ENCODE measurements at regions not wholly inside any gene's neighbourhood (a gene's known extent, or its start where the extent isn't known, plus 50 kb on each side); places are given as distances from the start of the nearest gene placed in this dataset.

GRCh38 chr2:154537843-154538450 lies 160.5 kb upstream of the KCNJ3 start:
- Histone ChIP-seq H3K4me2 (ENCODE audit: low read depth, low read length) (no peak overlapping the region), H3K4me1 (ENCODE audit: control insufficient read depth, insufficient read depth, low read length) (no peaks in the 10 kb centered on the region), H2AK5ac (ENCODE audit: low read depth, low read length) (no peak overlapping the region), H4K20me1 (ENCODE audit: insufficient read depth, low read length) (no peaks in the 10 kb centered on the region), H3K4ac (ENCODE audit: low read depth, low read length) (no peak overlapping the region), H3K27ac (ENCODE audit: insufficient read depth, low read length) (no peak overlapping the region), H3K4me3 (ENCODE audit: insufficient read depth, low read depth, low read length) (no peak overlapping the region), H2BK20ac (ENCODE audit: low read depth, low read length) (no peak overlapping the region), H2BK120ac (ENCODE audit: low read depth, low read length) (no peak overlapping the region), H3K79me1 (ENCODE audit: low read depth in 1 of 2, low read length in 2 of 2) (no peaks in the 10 kb centered on the region), H3K9ac (ENCODE audit: low read depth, low read length) (no peak overlapping the region), H3K36me3 (ENCODE audit: control insufficient read depth, insufficient read depth, low read length) (no peaks in the 10 kb centered on the region), H3K18ac (ENCODE audit: low read depth, low read length) (no peak overlapping the region), H3K14ac (replicated peaks; ENCODE audit: low read depth, low read length) (no peak overlapping the region), H2AK9ac (replicated peaks; ENCODE audit: low read depth, low read length, poor library complexity) (no peak overlapping the region), H3K9me3 (ENCODE audit: control insufficient read depth, insufficient read depth, low read length) (0 out of 2 replicates have a peak, but pooled peaks cover 2% of the 10 kb centered on the region), H2BK5ac (ENCODE audit: low read depth, low read length, poor library complexity, severe bottlenecking) (no peak overlapping the region), H4K8ac (ENCODE audit: low read depth in 2 of 2, low read length in 2 of 2) (no peak overlapping the region), H3K23ac (ENCODE audit: low read depth, low read length) (no peak overlapping the region), H4K91ac (ENCODE audit: insufficient read depth, low read depth, low read length) (no peak overlapping the region), H3K9me1 (ENCODE audit: insufficient read depth, low read length) (no peaks in the 10 kb centered on the region), H2BK15ac (ENCODE audit: low read depth, low read length) (no peak overlapping the region), H2AFZ (replicated peaks; ENCODE audit: low read length, poor library complexity) (no peak overlapping the region), H3K27me3 (ENCODE audit: control insufficient read depth, insufficient read depth, low read length) (no peaks in the 10 kb centered on the region), H4K5ac (ENCODE audit: low read depth, low read length) (no peak overlapping the region), H3K56ac (ENCODE audit: extremely low read depth, insufficient read depth, low read length) (no peak overlapping the region)
- ATAC-seq (ENCODE audit: low read depth): no peak
- intact Hi-C loops (cut with micrococcal nuclease): no loop called here
- in situ Hi-C loops (cut with MboI; ENCODE audit: low sequenced_read_pairs): no loop called here
- POLR2A ChIA-PET (ENCODE audit: unreplicated experiment): no interaction called here
- CTCF ChIA-PET: no interaction called here
- dilution Hi-C loops (cut with HindIII; ENCODE audit: low sequenced_read_pairs, unreplicated experiment): no loop called here
- no CpG with 5 or more reads among the region's 1 CpG for WGBS, 2 experiments (ENCODE audit: extremely low coverage in 2 of 2, insufficient read length in 1 of 2)
- TF ChIP-seq RFX5 (IDR thresholded peaks at IDR 0.05; ENCODE audit: low read depth, low read length) (no peak), NFE2L2 (IDR thresholded peaks at IDR 0.05; ENCODE audit: low read depth, low read length) (no peak), ELK1 (IDR thresholded peaks at IDR 0.05; ENCODE audit: borderline replicate concordance, low read depth, low read length) (no peak), CEBPB (IDR thresholded peaks at IDR 0.05; ENCODE audit: low read depth, low read length) (no peak), RAD21 (IDR thresholded peaks at IDR 0.05; ENCODE audit: low read length) (no peak), SMC3 (IDR thresholded peaks at IDR 0.05; ENCODE audit: low read depth, low read length) (no peak), MAFK (IDR thresholded peaks at IDR 0.05; ENCODE audit: low read depth, low read length) (no peak), MAZ (IDR thresholded peaks at IDR 0.05; ENCODE audit: borderline replicate concordance, low read depth, low read length) (no peak), CTCF (conservative IDR thresholded peaks at IDR 0.05; ENCODE audit: low read depth, low read length) (no peak), POLR2A (IDR thresholded peaks at IDR 0.05; ENCODE audit: low read depth, low read length) (no peak), CHD1 (IDR thresholded peaks at IDR 0.05; ENCODE audit: low read depth, low read length) (no peak), FOS (IDR thresholded peaks at IDR 0.05; ENCODE audit: low read depth, low read length) (no peak), RCOR1 (IDR thresholded peaks at IDR 0.05; ENCODE audit: insufficient replicate concordance, low read length) (no peak), MXI1 (IDR thresholded peaks at IDR 0.05; ENCODE audit: borderline replicate concordance, low read depth, low read length) (no peak), BHLHE40 (IDR thresholded peaks at IDR 0.05; ENCODE audit: low read depth, low read length) (no peak)
- no peak for DNase-seq
- no TSS peak for BruUV-seq (replicated peaks)
